Caco-2 (cell line): ENCODE measurements at regions not wholly inside any gene's neighbourhood (a gene's known extent, or its start where the extent isn't known, plus 50 kb on each side); places are given as distances from the start of the nearest gene placed in this dataset.

Experiments
- BruUV-seq: library from RNA; stranded (reverse); fragments of 400-500 nt; replicated peaks from 2 replicates; lab custom pipeline; 2021; lab: Mats Ljungman, UMichigan
- CTCF ChIA-PET: fragments of 300-600 bp; sonication (Branson Sonifier 250); formaldehyde crosslinking; loops from one replicate; lab custom pipeline; 2022; ENCODE audit warnings: antibody characterized with exemption; lab: Charles Lee
- POLR2A ChIA-PET: fragments of 300-600 bp; sonication (Branson Sonifier 250); formaldehyde crosslinking; loops from one replicate; lab custom pipeline; 2022; ENCODE audit warnings: antibody characterized with exemption; lab: Charles Lee
- DNase-seq, 2 experiments: peaks; one replicate each; pipeline versions ENCODE4 v3.0.0 to v3.0.0-alpha.2; 2020 to 2022
- H3K27me3 ChIP-seq: replicated peaks from 2 replicates; pipeline ENCODE4 v1.6.0; 2011; ENCODE audit warnings: low read length; ENCODE audit not compliant: control insufficient read depth, insufficient read depth
- H3K36me3 ChIP-seq: 2 replicates; pipeline ENCODE4 v1.5.1; 2011; ENCODE audit warnings: low read length; ENCODE audit not compliant: control insufficient read depth, insufficient read depth
- H3K4me1 ChIP-seq: fragments of 250-450 bp; sonication (Bioruptor Pico); 2 replicates; pipeline ENCODE4 v1.5.1; 2020; ENCODE audit warnings: mild to moderate bottlenecking
- H3K4me3 ChIP-seq: 2 replicates; pipeline ENCODE4 v1.5.1; 2011; ENCODE audit warnings: low read depth, mild to moderate bottlenecking, control low read depth, low read length
- H3K9me3 ChIP-seq: fragments of 250-450 bp; sonication (Bioruptor Pico); 2 replicates; pipeline ENCODE4 v1.5.1; 2020; ENCODE audit warnings: mild to moderate bottlenecking, moderate library complexity
- H3K27ac Mint-ChIP-seq: one replicate; pipeline ENCODE4 v1.8.0; 2022; ENCODE audit warnings: mixed read lengths; ENCODE audit not compliant: unreplicated experiment
- H3K27me3 Mint-ChIP-seq: one replicate; pipeline ENCODE4 v1.8.0; 2022; ENCODE audit warnings: mixed read lengths; ENCODE audit not compliant: insufficient read depth, unreplicated experiment
- H3K36me3 Mint-ChIP-seq: one replicate; pipeline ENCODE4 v1.8.0; 2022; ENCODE audit warnings: mild to moderate bottlenecking, mixed read lengths; ENCODE audit not compliant: insufficient read depth, unreplicated experiment
- H3K4me1 Mint-ChIP-seq: one replicate; pipeline ENCODE4 v1.8.0; 2022; ENCODE audit warnings: low read depth, mixed read lengths; ENCODE audit not compliant: unreplicated experiment
- H3K4me3 Mint-ChIP-seq: one replicate; pipeline ENCODE4 v1.8.0; 2022; ENCODE audit warnings: mild to moderate bottlenecking, moderate library complexity, mixed read lengths; ENCODE audit not compliant: unreplicated experiment
- H3K9me3 Mint-ChIP-seq: one replicate; pipeline ENCODE4 v1.8.0; 2022; ENCODE audit warnings: mixed read lengths; ENCODE audit not compliant: unreplicated experiment
- CTCF ChIP-seq, 2 experiments: fragments of 200-600 bp in 1 of 2; IDR thresholded peaks; 1 replicate in 1 of 2; 2 replicates in 1 of 2; pipeline versions ENCODE4 v1.5.1 to v1.8.0; 2011 to 2022; ENCODE audit warnings: antibody characterized with exemption in 1 of 2, control low read depth in 1 of 2, inconsistent platforms in 1 of 2, low read depth in 1 of 2, low read length in 1 of 2, mild to moderate bottlenecking in 1 of 2, moderate library complexity in 1 of 2; ENCODE audit not compliant: insufficient read depth in 1 of 2, severe bottlenecking in 1 of 2, unreplicated experiment in 1 of 2
- intact Hi-C: fragments of 100-400 bp; cut with micrococcal nuclease; formaldehyde crosslinking; loops from one replicate; pipeline ENCODE4 v1.10.0; 2022; ENCODE audit not compliant: unreplicated experiment

- Histone ChIP-seq H3K4me3 (no peak overlapping the region), H3K9me3 (no peaks in the 10 kb centered on the region), H3K36me3 (no peaks in the 10 kb centered on the region), H3K4me1 (no peaks in the 10 kb centered on the region), H3K27me3 (no peaks in the 10 kb centered on the region)
- no TSS peak for BruUV-seq
- Mint-ChIP-seq H3K27me3 (no peaks in the 10 kb centered on the region), H3K4me1 (no peaks in the 10 kb centered on the region), H3K27ac (no peak overlapping the region), H3K36me3 (no peaks in the 10 kb centered on the region), H3K4me3 (no peak overlapping the region), H3K9me3 (no peaks in the 10 kb centered on the region)
- DNase-seq, result no peak
- ChIA-PET CTCF (interaction anchor here (0.7 kb wide), 2 partner anchors 17 to 135 kb away, joined by 4 to 7 read pairs; no protein-coding TSS in a partner anchor), POLR2A (no interaction called here)
- intact Hi-C loops, result no loop called here
- no peak for TF ChIP-seq CTCF (IDR thresholded peaks at IDR 0.05; ENCODE audit: insufficient read depth in 1 of 2, low read depth in 1 of 2, low read length in 1 of 2, severe bottlenecking in 1 of 2, unreplicated experiment in 1 of 2)
These were observed 151.6 kb upstream of the GMDS start for GRCh38 chr6:2396846-2397630.

- intact Hi-C loops, result no loop called here
- ChIA-PET CTCF (interaction anchor here (0.7 kb wide), 2 partner anchors 18 to 136 kb away, joined by 4 to 7 read pairs; no protein-coding TSS in a partner anchor), POLR2A (no interaction called here)
- H3K36me3 ChIP-seq, result no peaks in the 10 kb centered on the region
- H3K27me3 Mint-ChIP-seq, result no peaks in the 10 kb centered on the region
- no peaks in the 10 kb centered on the region for H3K27me3 ChIP-seq
- H3K36me3 Mint-ChIP-seq, result no peaks in the 10 kb centered on the region
- H3K4me3 Mint-ChIP-seq, result no peak overlapping the region
- no peaks in the 10 kb centered on the region for H3K9me3 ChIP-seq
- H3K9me3 Mint-ChIP-seq, result no peaks in the 10 kb centered on the region
- no TSS peak for BruUV-seq
- TF ChIP-seq CTCF (IDR thresholded peaks at IDR 0.05; ENCODE audit: insufficient read depth in 1 of 2, low read depth in 1 of 2, low read length in 1 of 2, severe bottlenecking in 1 of 2, unreplicated experiment in 1 of 2), result no peak
- H3K4me1 Mint-ChIP-seq, result no peaks in the 10 kb centered on the region
- H3K4me3 ChIP-seq, result no peak overlapping the region
- no peak for DNase-seq
- no peaks in the 10 kb centered on the region for H3K4me1 ChIP-seq
- no peak overlapping the region for H3K27ac Mint-ChIP-seq
These were observed 150.7 kb upstream of the GMDS start for GRCh38 chr6:2396042-2396657.

- H3K36me3 Mint-ChIP-seq, result no peaks in the 10 kb centered on the region
- no peak for DNase-seq
- no peaks in the 10 kb centered on the region for H3K36me3 ChIP-seq
- no peaks in the 10 kb centered on the region for H3K4me1 Mint-ChIP-seq
- no peak overlapping the region for H3K4me3 ChIP-seq
- POLR2A ChIA-PET, result no interaction called here
- no peaks in the 10 kb centered on the region for H3K27me3 ChIP-seq
- H3K27me3 Mint-ChIP-seq, result no peaks in the 10 kb centered on the region
- H3K4me1 ChIP-seq, result no peaks in the 10 kb centered on the region
- no TSS peak for BruUV-seq
- H3K9me3 Mint-ChIP-seq, result peaks cover 9% of the 10 kb centered on the region
- no peaks in the 10 kb centered on the region for H3K9me3 ChIP-seq
- H3K27ac Mint-ChIP-seq, result no peak overlapping the region
- CTCF ChIA-PET, result no interaction called here
- TF ChIP-seq CTCF (IDR thresholded peaks at IDR 0.05; ENCODE audit: insufficient read depth in 1 of 2, low read depth in 1 of 2, low read length in 1 of 2, severe bottlenecking in 1 of 2, unreplicated experiment in 1 of 2), result no peak
- intact Hi-C loops, result no loop called here
- H3K4me3 Mint-ChIP-seq, result no peak overlapping the region
These were observed 143.3 kb upstream of the GMDS start for GRCh38 chr6:2388554-2389324.
